Upper lobe of left lung (tissue), 6 donors: ENCODE measurements at regions not wholly inside any gene's neighbourhood (a gene's known extent, or its start where the extent isn't known, plus 50 kb on each side); places are given as distances from the start of the nearest gene placed in this dataset.
"Not testable (repeated sequence)": the region's sequence is repeated elsewhere in the genome, so short reads cannot be mapped to it uniquely, and the experiment has no call there.

Source experiments
- ATAC-seq, 2 donors: fragments of 200-7000 bp; cut with Tn5 transposase; one replicate each; pipeline ENCODE4 v1.9.1; 2022; ENCODE audit warnings: mild to moderate bottlenecking in 2 of 2, moderate library complexity in 2 of 2; ENCODE audit not compliant: low FRiP score in 2 of 2
- DNase-seq, 2 donors: peaks; one replicate each; pipeline ENCODE4 v3.0.0-alpha.2; 2019 to 2020
- H3K27ac ChIP-seq, 4 donors: fragments of 200-600 bp; sonication (generic); one replicate each; pipeline ENCODE4 v1.5.1; 2016 to 2019
- H3K27me3 ChIP-seq, 4 donors: fragments of 200-600 bp; sonication (generic); one replicate each; pipeline ENCODE4 v1.5.1; 2017 to 2019
- H3K36me3 ChIP-seq, 4 donors: fragments of 200-600 bp; sonication (generic); one replicate each; pipeline ENCODE4 v1.5.1; 2016 to 2019
- H3K4me1 ChIP-seq, 4 donors: fragments of 200-600 bp; sonication (generic); one replicate each; pipeline ENCODE4 v1.5.1; 2018 to 2019
- H3K4me3 ChIP-seq, 4 donors: fragments of 200-600 bp; sonication (generic); one replicate each; pipeline ENCODE4 v1.5.1; 2017 to 2019; ENCODE audit warnings: mild to moderate bottlenecking in 2 of 4, moderate library complexity in 1 of 4
- H3K9me3 ChIP-seq, 4 donors: fragments of 200-600 bp; sonication (generic); one replicate each; pipeline ENCODE4 v1.5.1; 2018 to 2019
- EP300 ChIP-seq, 4 donors: sonication (generic); formaldehyde crosslinking; IDR thresholded peaks; one replicate each; pipeline ENCODE4 v1.5.1; 2017; ENCODE audit warnings: antibody characterized with exemption in 4 of 4, control low read depth in 2 of 4
- POLR2A ChIP-seq, 4 donors: fragments of 450-650 bp; IDR thresholded peaks; one replicate each; pipeline ENCODE4 v1.5.1; 2016 to 2017; ENCODE audit warnings: antibody characterized with exemption in 4 of 4, mild to moderate bottlenecking in 2 of 4
- POLR2AphosphoS5 ChIP-seq, 2 donors: sonication (generic); formaldehyde crosslinking; IDR thresholded peaks; one replicate each; pipeline ENCODE4 v1.5.1; 2017; ENCODE audit warnings: antibody characterized with exemption in 2 of 2
- WGBS, 2 donors: methylation state at CpG; one replicate each; pipeline ENCODE4 v1.1.5; 2017 to 2018; 5-methylcytosine and 5-hydroxymethylcytosine counted together
- TF ChIP-seq, protein P1 (sequence below), 6 experiments: fragments of 450-650 bp in 4 of 6; fragments of 200-600 bp in 2 of 6; sonication (generic) in 2 of 6; IDR thresholded peaks; one replicate each; pipeline ENCODE4 v1.5.1; 2016 to 2019; ENCODE audit warnings: antibody characterized with exemption in 6 of 6
- donor health status: DM: no; HTN: no; CAD: no; lungs with moderate emphysema.
- donor health status: DM: no; HTN: yes; CAD: no; lungs with severe emphysema.

DNA sequence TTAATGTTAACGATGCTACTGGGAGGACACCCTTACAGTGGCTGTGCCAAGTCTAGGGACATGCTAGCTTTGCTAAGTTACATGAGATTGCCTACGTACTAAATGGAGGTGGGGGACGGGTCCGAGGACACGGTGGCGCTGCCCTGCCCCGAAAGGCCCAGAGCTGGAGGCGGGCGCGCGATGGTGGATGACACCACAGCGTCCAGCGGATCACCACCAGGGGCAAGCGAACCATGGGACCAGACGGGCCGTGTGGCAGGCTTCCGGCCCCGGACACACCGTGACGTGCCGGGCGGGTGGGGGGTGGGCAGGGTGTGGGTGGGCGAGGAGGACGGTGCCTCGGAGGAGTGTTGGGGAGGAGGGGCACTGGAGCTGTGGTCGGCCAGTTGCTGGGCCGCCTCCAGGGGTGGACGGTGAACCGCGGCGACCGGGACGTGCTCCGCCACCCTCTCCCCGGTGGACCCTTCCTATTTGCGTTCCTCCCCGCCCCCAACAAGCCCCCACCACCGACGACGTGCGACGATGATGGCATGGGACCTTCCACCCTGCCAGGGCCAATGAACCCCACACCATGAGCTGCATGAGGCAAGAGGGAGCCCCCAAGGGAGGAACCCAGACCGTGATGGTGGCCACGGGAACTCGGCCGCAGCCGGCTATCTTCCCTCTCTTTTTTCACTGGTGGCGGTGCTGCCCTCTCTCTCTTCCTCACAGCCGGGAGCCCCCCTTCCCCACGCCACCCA, 773.3 kb upstream of the DEFB115 start:
- no peak for ATAC-seq
- H3K27me3 ChIP-seq: peaks cover 0 to 4% (median 0%) of the 10 kb centered on the region in 4 donors
- peak in 1 of 2 donors; percentile 54 for DNase-seq
- 95 to 97% methylated on average over 37 to 40 of the region's 50 CpGs for WGBS, 2 donors
- H3K36me3 ChIP-seq: no peaks in the 10 kb centered on the region
- peaks cover 0 to 55% (median 12%) of the 10 kb centered on the region in 4 donors for H3K9me3 ChIP-seq
- H3K4me1 ChIP-seq: no peaks in the 10 kb centered on the region
- TF ChIP-seq POLR2AphosphoS5 (IDR thresholded peaks at IDR 0.05): no peak
- no peak for TF ChIP-seq EP300 (IDR thresholded peaks at IDR 0.05)
- H3K27ac ChIP-seq: no peak overlapping the region
- H3K4me3 ChIP-seq: no peak overlapping the region

DNA sequence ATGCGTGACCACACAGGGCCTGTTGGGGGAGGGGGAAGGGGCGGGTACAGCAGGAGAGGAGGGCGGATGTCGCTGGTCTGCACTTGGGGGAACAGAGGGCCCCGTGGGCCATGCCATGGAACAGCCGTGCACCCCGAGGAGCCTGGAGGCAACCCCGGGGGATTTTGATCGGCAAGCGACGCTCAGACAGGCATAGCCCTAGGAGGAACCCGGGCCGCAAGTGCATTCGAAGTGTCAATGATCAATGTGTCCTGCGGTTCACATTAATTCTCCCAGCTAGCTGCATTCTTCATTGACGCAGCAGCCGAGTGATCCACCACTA, 772.8 kb upstream of the DEFB115 start:
- no peak overlapping the region for H3K27ac ChIP-seq
- H3K4me1 ChIP-seq: no peaks in the 10 kb centered on the region
- TF ChIP-seq EP300 (IDR thresholded peaks at IDR 0.05) (no peak), POLR2AphosphoS5 (IDR thresholded peaks at IDR 0.05) (no peak), POLR2A (IDR thresholded peaks at IDR 0.05) (no peak)
- TF ChIP-seq, protein P1, sequence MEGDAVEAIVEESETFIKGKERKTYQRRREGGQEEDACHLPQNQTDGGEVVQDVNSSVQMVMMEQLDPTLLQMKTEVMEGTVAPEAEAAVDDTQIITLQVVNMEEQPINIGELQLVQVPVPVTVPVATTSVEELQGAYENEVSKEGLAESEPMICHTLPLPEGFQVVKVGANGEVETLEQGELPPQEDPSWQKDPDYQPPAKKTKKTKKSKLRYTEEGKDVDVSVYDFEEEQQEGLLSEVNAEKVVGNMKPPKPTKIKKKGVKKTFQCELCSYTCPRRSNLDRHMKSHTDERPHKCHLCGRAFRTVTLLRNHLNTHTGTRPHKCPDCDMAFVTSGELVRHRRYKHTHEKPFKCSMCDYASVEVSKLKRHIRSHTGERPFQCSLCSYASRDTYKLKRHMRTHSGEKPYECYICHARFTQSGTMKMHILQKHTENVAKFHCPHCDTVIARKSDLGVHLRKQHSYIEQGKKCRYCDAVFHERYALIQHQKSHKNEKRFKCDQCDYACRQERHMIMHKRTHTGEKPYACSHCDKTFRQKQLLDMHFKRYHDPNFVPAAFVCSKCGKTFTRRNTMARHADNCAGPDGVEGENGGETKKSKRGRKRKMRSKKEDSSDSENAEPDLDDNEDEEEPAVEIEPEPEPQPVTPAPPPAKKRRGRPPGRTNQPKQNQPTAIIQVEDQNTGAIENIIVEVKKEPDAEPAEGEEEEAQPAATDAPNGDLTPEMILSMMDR (IDR thresholded peaks at IDR 0.05): no peak
- peaks cover 0 to 61% (median 14%) of the 10 kb centered on the region in 4 donors for H3K9me3 ChIP-seq
- no peaks in the 10 kb centered on the region for H3K36me3 ChIP-seq
- no peak overlapping the region for H3K4me3 ChIP-seq
- DNase-seq (no peak), ATAC-seq (peak in 1 of 2 donors; percentile 40)
- peaks cover 0 to 4% (median 0%) of the 10 kb centered on the region in 4 donors for H3K27me3 ChIP-seq
- 96 to 97% methylated on average over 17 of the region's 17 CpGs for WGBS, 2 donors

DNA sequence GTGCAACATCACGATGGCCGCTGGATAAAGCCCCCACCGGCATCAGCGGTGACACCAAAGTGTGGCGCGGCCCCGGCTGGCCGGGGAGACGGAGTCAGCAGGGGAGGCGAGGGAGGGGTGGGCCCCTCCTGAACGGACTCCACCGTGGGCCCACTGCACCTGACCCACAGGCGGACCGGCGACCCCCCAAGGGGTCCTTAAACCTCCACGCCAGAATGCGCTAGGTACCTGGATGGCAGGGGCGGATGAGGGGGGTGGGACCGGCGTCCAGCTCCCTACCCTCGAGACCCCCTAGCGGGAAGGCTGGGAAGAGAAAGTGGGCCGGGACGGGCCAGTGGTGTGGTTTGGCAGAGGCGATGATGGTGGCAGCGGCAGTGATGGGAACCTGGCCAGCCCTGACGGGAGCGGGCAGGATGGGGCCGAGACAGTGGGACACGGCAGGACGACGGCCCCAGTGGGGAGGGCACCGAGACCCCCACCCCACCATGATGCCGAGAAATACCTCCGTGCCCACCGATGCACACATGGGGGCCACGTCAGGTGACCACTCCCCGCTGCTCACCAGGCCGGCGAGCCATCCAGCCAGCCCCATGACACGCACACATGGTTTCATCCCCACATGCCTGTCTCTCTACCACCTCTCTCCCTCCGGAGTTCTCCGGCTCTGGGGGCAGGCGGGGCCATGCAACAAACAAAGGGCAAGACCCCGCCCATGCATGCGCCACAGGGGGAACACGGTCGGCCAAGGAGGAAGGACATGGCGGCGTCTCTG, 771.9 kb upstream of the DEFB115 start:
- H3K4me1 ChIP-seq: no peaks in the 10 kb centered on the region
- H3K27me3 ChIP-seq: peaks cover 0 to 4% (median 0%) of the 10 kb centered on the region in 4 donors
- no peak overlapping the region for H3K4me3 ChIP-seq
- H3K36me3 ChIP-seq: no peaks in the 10 kb centered on the region
- peak in 1 of 2 donors; percentile 30 for ATAC-seq
- H3K27ac ChIP-seq: no peak overlapping the region
- peaks cover 0 to 60% (median 17%) of the 10 kb centered on the region in 4 donors for H3K9me3 ChIP-seq
- WGBS, 2 donors: 93 to 95% methylated on average over 39 to 47 of the region's 50 CpGs
- peak in 1 of 2 donors; percentile 78 for DNase-seq
- TF ChIP-seq POLR2AphosphoS5 (IDR thresholded peaks at IDR 0.05): no peak
- no peak for TF ChIP-seq EP300 (IDR thresholded peaks at IDR 0.05)
- TF ChIP-seq POLR2A (IDR thresholded peaks at IDR 0.05): no peak
- TF ChIP-seq, protein P1 (IDR thresholded peaks at IDR 0.05): no peak

DNA sequence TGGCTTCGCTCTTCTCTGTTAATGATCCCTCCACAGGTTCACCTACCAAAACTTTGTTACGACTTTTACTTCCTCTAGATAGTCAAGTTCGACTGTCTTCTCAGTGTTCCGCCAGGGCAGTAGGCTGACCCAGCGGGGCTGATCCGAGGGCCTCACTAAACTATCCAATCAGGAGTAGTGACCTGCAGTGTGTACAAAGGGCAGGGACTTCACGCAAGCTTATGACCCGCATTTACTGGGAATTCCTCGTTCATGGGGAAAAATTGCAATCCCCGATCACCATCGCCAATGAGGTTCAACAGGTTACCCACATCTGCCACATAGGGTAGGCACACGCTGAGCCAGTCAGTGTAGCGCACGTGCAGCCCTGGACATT, 771.4 kb upstream of the DEFB115 start:
- 94 to 97% methylated on average over 14 of the region's 14 CpGs for WGBS, 2 donors
- TF ChIP-seq POLR2AphosphoS5 (IDR thresholded peaks at IDR 0.05) (no peak), EP300 (IDR thresholded peaks at IDR 0.05) (no peak), POLR2A (IDR thresholded peaks at IDR 0.05) (no peak)
- TF ChIP-seq, protein P1 (IDR thresholded peaks at IDR 0.05): no peak
- no peaks in the 10 kb centered on the region for H3K36me3 ChIP-seq
- H3K4me1 ChIP-seq: no peaks in the 10 kb centered on the region
- DNase-seq (no peak), ATAC-seq (no peak)
- no peak overlapping the region for H3K27ac ChIP-seq
- H3K9me3 ChIP-seq: peaks cover 0 to 60% (median 17%) of the 10 kb centered on the region in 4 donors
- H3K4me3 ChIP-seq: no peak overlapping the region
- peaks cover 0 to 4% (median 0%) of the 10 kb centered on the region in 4 donors for H3K27me3 ChIP-seq

DNA sequence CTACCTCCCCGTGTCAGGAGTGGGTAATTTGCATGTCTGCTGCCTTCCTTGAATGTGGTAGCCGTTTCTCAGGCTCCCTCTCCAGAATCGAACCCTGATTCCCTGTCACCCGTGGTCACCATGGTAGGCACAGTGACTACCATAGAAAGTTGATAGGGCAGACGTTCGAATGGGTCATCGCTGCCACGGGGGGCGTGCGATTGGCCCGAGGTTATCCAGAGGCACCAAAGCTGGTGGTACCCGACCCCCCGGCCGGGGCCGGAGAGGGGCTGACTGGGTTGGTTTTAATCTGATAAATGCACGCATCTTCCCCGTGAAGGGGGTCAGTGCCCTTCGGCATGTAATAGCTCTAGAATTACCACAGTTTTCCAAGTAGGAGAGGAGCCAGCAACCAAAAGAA, 770.0 kb upstream of the DEFB115 start:
- not testable (repeated sequence) for H3K27ac ChIP-seq, H3K36me3 ChIP-seq, H3K4me1 ChIP-seq, ATAC-seq, H3K4me3 ChIP-seq, H3K27me3 ChIP-seq
- DNase-seq: peak in 1 of 2 donors; percentile 69
- H3K9me3 ChIP-seq: peaks cover 0 to 56% (median 16%) of the 10 kb centered on the region in 4 donors
- WGBS, 2 donors: 93 to 95% methylated on average over 18 of the region's 18 CpGs
